Panc1 (cell line): ENCODE measurements at regions not wholly inside any gene's neighbourhood (a gene's known extent, or its start where the extent isn't known, plus 50 kb on each side); places are given as distances from the start of the nearest gene placed in this dataset. TPM values are rescaled to one million over a fixed set of nuclear protein-coding genes. Genes with fewer than 3 reads are reported as not detected.
A peak's percentile ranks its signal among the peaks of the same experiment; 100 is the strongest.

Source experiments
- ATAC-seq: fragments of 200-7000 bp; cut with Tn5 transposase; 2 replicates; pipeline ENCODE4 v1.9.1; 2020; ENCODE audit warnings: mild to moderate bottlenecking, moderate library complexity
- BruUV-seq: library from RNA; stranded (reverse); fragments of 400-500 nt; replicated peaks from 2 replicates; lab custom pipeline; 2021; lab: Mats Ljungman, UMichigan
- CTCF ChIA-PET: fragments of 300-600 bp; sonication (Branson Sonifier 250); formaldehyde crosslinking; loops from one replicate; lab custom pipeline; 2022; ENCODE audit warnings: antibody characterized with exemption; lab: Charles Lee
- POLR2A ChIA-PET: fragments of 300-600 bp; sonication (Branson Sonifier 250); formaldehyde crosslinking; loops from one replicate; lab custom pipeline; 2022; ENCODE audit warnings: antibody characterized with exemption; lab: Charles Lee
- DNase-seq: peaks from one replicate; pipeline ENCODE4 v3.0.0-alpha.2; 2010; ENCODE audit warnings: low read depth, low spot score
- H3K27ac ChIP-seq: 2 replicates; pipeline ENCODE4 v1.5.1; 2011; ENCODE audit warnings: mild to moderate bottlenecking, low read length, inconsistent platforms
- H3K27me3 ChIP-seq: fragments of 200-500 bp; sonication (Bioruptor generic); 2 replicates; pipeline ENCODE4 v1.6.0; 2014; ENCODE audit warnings: low read length, inconsistent platforms; ENCODE audit not compliant: control insufficient read depth, insufficient read depth
- H3K36me3 ChIP-seq: fragments of 200-500 bp; sonication (Bioruptor generic); 2 replicates; pipeline ENCODE4 v1.5.1; 2014; ENCODE audit warnings: inconsistent platforms, mild to moderate bottlenecking, low read length, moderate library complexity; ENCODE audit not compliant: control insufficient read depth, insufficient read depth
- H3K4me1 ChIP-seq: 2 replicates; pipeline ENCODE4 v1.5.1; 2011; ENCODE audit warnings: inconsistent platforms, mild to moderate bottlenecking, low read length, moderate library complexity; ENCODE audit not compliant: control insufficient read depth, insufficient read depth
- H3K4me3 ChIP-seq, 2 experiments: 2 replicates each; pipeline ENCODE4 v1.5.1; 2011 to 2012; ENCODE audit warnings: low read depth in 2 of 2, low read length in 2 of 2, mild to moderate bottlenecking in 2 of 2, inconsistent platforms in 1 of 2, moderate library complexity in 1 of 2
- H3K9me3 ChIP-seq: fragments of 200-500 bp; sonication (Bioruptor generic); 2 replicates; pipeline ENCODE4 v1.5.1; 2014; ENCODE audit warnings: low read depth, mild to moderate bottlenecking, inconsistent platforms, low read length, moderate library complexity; ENCODE audit not compliant: control insufficient read depth, insufficient read depth
- POLR2AphosphoS5 ChIP-seq: IDR thresholded peaks from 2 replicates; pipeline ENCODE4 v1.6.1; 2012; ENCODE audit warnings: mild to moderate bottlenecking, low read depth, low read length, moderate library complexity
- SIN3A ChIP-seq: IDR thresholded peaks from 2 replicates; pipeline ENCODE4 v1.6.1; 2012; ENCODE audit warnings: low read depth, mild to moderate bottlenecking, low read length, moderate library complexity, borderline replicate concordance; ENCODE audit not compliant: insufficient read depth
- TCF7L2 ChIP-seq: IDR thresholded peaks from 2 replicates; pipeline ENCODE4 v1.6.1; 2011; ENCODE audit warnings: mild to moderate bottlenecking, low read depth, low read length, inconsistent platforms
- in situ Hi-C: cut with HindIII; loops from 2 replicates; pipeline ENCODE4 v1.10.0; 2016; ENCODE audit warnings: low sequenced_read_pairs, low pct_unique_long_range_greater_than_20kb
- intact Hi-C: fragments of 100-400 bp; cut with micrococcal nuclease; formaldehyde crosslinking; loops from one replicate; pipeline ENCODE4 v1.10.0; 2022; ENCODE audit not compliant: unreplicated experiment
- microRNA-seq: library from miRNA; unstranded; fragments of <30 nt; microRNA quantifications from one replicate; pipeline ENCODE4 v1.1.0, GENCODE V29; 2020; ENCODE audit not compliant: unreplicated experiment
- TF ChIP-seq, protein P1 (sequence below): fragments of 450-650 bp; IDR thresholded peaks from 2 replicates; pipeline ENCODE4 v1.5.1; 2017; ENCODE audit warnings: mild to moderate bottlenecking
- TF ChIP-seq, protein P2 (sequence below), 2 experiments: IDR thresholded peaks; 2 replicates each; pipeline ENCODE4 v1.6.1; 2011 to 2012; ENCODE audit warnings: low read depth in 2 of 2, control low read depth in 1 of 2, low read length in 1 of 2, mild to moderate bottlenecking in 1 of 2, moderate library complexity in 1 of 2; ENCODE audit not compliant: insufficient read depth in 1 of 2

DNA sequence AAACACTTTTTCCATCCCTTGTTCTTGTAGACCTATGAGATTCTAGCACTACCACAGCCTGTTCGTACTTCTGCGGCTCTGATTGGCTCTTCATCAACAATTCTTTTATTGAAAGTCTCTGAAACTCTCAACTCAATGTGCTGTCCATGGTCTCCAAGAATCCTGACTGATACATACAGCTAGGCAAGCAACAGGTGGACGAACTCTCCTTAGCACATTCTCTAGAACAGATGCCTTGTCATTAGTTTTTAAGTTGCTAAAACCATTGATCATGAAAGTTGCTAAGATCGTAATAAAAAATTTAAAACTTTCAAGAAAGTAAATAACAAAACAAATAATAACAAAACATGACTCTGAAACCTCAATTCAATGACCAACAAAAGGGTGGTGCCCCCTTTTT is 210.5 kb downstream of the EPHA4 start:
- in situ Hi-C loops: no loop called here
- no peak overlapping the region for H3K27ac ChIP-seq
- no peak for TF ChIP-seq TCF7L2
- no peak for TF ChIP-seq SIN3A
- TF ChIP-seq, protein P1, sequence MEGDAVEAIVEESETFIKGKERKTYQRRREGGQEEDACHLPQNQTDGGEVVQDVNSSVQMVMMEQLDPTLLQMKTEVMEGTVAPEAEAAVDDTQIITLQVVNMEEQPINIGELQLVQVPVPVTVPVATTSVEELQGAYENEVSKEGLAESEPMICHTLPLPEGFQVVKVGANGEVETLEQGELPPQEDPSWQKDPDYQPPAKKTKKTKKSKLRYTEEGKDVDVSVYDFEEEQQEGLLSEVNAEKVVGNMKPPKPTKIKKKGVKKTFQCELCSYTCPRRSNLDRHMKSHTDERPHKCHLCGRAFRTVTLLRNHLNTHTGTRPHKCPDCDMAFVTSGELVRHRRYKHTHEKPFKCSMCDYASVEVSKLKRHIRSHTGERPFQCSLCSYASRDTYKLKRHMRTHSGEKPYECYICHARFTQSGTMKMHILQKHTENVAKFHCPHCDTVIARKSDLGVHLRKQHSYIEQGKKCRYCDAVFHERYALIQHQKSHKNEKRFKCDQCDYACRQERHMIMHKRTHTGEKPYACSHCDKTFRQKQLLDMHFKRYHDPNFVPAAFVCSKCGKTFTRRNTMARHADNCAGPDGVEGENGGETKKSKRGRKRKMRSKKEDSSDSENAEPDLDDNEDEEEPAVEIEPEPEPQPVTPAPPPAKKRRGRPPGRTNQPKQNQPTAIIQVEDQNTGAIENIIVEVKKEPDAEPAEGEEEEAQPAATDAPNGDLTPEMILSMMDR: no peak
- TF ChIP-seq, protein P2, sequence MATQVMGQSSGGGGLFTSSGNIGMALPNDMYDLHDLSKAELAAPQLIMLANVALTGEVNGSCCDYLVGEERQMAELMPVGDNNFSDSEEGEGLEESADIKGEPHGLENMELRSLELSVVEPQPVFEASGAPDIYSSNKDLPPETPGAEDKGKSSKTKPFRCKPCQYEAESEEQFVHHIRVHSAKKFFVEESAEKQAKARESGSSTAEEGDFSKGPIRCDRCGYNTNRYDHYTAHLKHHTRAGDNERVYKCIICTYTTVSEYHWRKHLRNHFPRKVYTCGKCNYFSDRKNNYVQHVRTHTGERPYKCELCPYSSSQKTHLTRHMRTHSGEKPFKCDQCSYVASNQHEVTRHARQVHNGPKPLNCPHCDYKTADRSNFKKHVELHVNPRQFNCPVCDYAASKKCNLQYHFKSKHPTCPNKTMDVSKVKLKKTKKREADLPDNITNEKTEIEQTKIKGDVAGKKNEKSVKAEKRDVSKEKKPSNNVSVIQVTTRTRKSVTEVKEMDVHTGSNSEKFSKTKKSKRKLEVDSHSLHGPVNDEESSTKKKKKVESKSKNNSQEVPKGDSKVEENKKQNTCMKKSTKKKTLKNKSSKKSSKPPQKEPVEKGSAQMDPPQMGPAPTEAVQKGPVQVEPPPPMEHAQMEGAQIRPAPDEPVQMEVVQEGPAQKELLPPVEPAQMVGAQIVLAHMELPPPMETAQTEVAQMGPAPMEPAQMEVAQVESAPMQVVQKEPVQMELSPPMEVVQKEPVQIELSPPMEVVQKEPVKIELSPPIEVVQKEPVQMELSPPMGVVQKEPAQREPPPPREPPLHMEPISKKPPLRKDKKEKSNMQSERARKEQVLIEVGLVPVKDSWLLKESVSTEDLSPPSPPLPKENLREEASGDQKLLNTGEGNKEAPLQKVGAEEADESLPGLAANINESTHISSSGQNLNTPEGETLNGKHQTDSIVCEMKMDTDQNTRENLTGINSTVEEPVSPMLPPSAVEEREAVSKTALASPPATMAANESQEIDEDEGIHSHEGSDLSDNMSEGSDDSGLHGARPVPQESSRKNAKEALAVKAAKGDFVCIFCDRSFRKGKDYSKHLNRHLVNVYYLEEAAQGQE (IDR thresholded peaks at IDR 0.05; ENCODE audit: insufficient read depth in 1 of 2, low read depth in 2 of 2, low read length in 1 of 2): 0 out of 4 replicates have a peak, but pooled peaks of 1 of the 2 experiments have one; percentile 24
- no peak for TF ChIP-seq POLR2AphosphoS5
- H3K27me3 ChIP-seq: no peaks in the 10 kb centered on the region
- ChIA-PET CTCF (no interaction called here), POLR2A (no interaction called here)
- no peaks in the 10 kb centered on the region for H3K9me3 ChIP-seq
- ATAC-seq (no peak), DNase-seq (no peak)
- no peak overlapping the region for H3K4me3 ChIP-seq
- H3K4me1 ChIP-seq: no peaks in the 10 kb centered on the region
- intact Hi-C loops: no loop called here
- no TSS peak for BruUV-seq
- no peaks in the 10 kb centered on the region for H3K36me3 ChIP-seq

DNA sequence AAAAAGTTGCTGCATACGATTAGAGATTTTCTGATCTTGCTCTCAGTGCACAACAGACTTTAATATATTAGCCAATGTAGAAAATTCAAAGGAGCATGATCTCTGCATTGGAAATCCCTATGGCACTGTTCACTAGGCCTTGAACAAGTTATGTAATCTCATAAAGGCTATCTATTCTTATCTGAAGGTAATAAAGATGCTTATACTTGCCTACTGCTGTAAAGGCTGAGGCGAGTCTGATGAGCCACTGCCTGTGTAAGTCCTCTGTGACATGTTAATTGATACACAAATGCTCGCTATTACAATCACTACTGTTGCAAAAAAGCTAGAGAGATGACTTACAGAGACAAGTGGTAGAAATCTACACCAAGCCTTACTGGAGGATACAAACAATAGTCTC is 207.4 kb downstream of the EPHA4 start:
- intact Hi-C loops (no loop called here), in situ Hi-C loops (no loop called here)
- TF ChIP-seq POLR2AphosphoS5 (no peak), TCF7L2 (no peak)
- ATAC-seq (no peak), DNase-seq (no peak)
- ChIA-PET CTCF (no interaction called here), POLR2A (no interaction called here)
- no peaks in the 10 kb centered on the region for H3K36me3 ChIP-seq
- H3K4me1 ChIP-seq: no peaks in the 10 kb centered on the region
- no peaks in the 10 kb centered on the region for H3K27me3 ChIP-seq
- H3K4me3 ChIP-seq: no peak overlapping the region
- BruUV-seq: no TSS peak
- no peak overlapping the region for H3K27ac ChIP-seq
- no peaks in the 10 kb centered on the region for H3K9me3 ChIP-seq

Small RNAs in the stretch of these regions (microRNA-seq; reads per million reads assigned to microRNA genes)
- gene MIR4268: not detected
